Activated naive CD8-positive, alpha-beta T cell treated with anti-CD3 and anti-CD28 coated beads, Interleukin-2, amount 50 U/mL, for 16 hours (primary cell): ENCODE measurements at regions not wholly inside any gene's neighbourhood (a gene's known extent, or its start where the extent isn't known, plus 50 kb on each side); places are given as distances from the start of the nearest gene placed in this dataset.

ENCODE experiments used
- DNase-seq: peaks from one replicate; pipeline ENCODE4 v3.0.0-alpha.2; 2020; ENCODE audit warnings: low read depth, low spot score

GRCh38 chr22:27114186-27114585 is 456.8 kb downstream of the MIAT start:
- no peak for DNase-seq

- no peak for DNase-seq
Observed at GRCh38 chr22:27115410-27115809, 458.0 kb downstream of the MIAT start.

GRCh38 chr22:27115816-27116256 is 458.4 kb downstream of the MIAT start:
- DNase-seq, result no peak

GRCh38 chr22:27116312-27117086 is 459.1 kb downstream of the MIAT start:
- DNase-seq, result no peak

GRCh38 chr22:27120036-27120435 is 462.6 kb downstream of the MIAT start:
- DNase-seq, result no peak

- no peak for DNase-seq
Observed at GRCh38 chr22:27122574-27122973, 465.2 kb downstream of the MIAT start.

- no peak for DNase-seq
Observed at GRCh38 chr22:27123880-27124279, 466.5 kb downstream of the MIAT start.

GRCh38 chr22:27124351-27124966 is 467.1 kb downstream of the MIAT start:
- no peak for DNase-seq

- no peak for DNase-seq
Observed at GRCh38 chr22:27125539-27125938, 468.2 kb downstream of the MIAT start.

- DNase-seq, result no peak
Observed at GRCh38 chr22:27127911-27128310, 470.5 kb downstream of the MIAT start.

- DNase-seq, result no peak
Observed at GRCh38 chr22:27128461-27129085, 471.2 kb downstream of the MIAT start.

GRCh38 chr22:27129266-27129665 is 471.9 kb downstream of the MIAT start:
- no peak for DNase-seq

- DNase-seq, result no peak
Observed at GRCh38 chr22:27130906-27131305, 473.5 kb downstream of the MIAT start.

GRCh38 chr22:27131346-27131745 is 474.0 kb downstream of the MIAT start:
- DNase-seq, result no peak

- DNase-seq, result no peak
Observed at GRCh38 chr22:27132400-27132799, 475.0 kb downstream of the MIAT start.

- no peak for DNase-seq
Observed at GRCh38 chr22:27133019-27133431, 475.6 kb downstream of the MIAT start.

- no peak for DNase-seq
Observed at GRCh38 chr22:27133681-27134314, 476.4 kb downstream of the MIAT start.

GRCh38 chr22:27134315-27134701 is 476.9 kb downstream of the MIAT start:
- no peak for DNase-seq

- no peak for DNase-seq
Observed at GRCh38 chr22:27135031-27135981, 477.9 kb downstream of the MIAT start.

GRCh38 chr22:27136596-27136995 is 479.2 kb downstream of the MIAT start:
- no peak for DNase-seq

- DNase-seq, result no peak
Observed at GRCh38 chr22:27137871-27138337, 480.5 kb downstream of the MIAT start.
